T-cell (primary cell): ENCODE measurements at regions not wholly inside any gene's neighbourhood (a gene's known extent, or its start where the extent isn't known, plus 50 kb on each side); places are given as distances from the start of the nearest gene placed in this dataset.
"Not testable (repeated sequence)": the region's sequence is repeated elsewhere in the genome, so short reads cannot be mapped to it uniquely, and the experiment has no call there.

Experiments used
- ATAC-seq, 4 experiments: fragments of 200-7000 bp in 3 of 4; fragments of 150-1000 bp in 1 of 4; cut with Tn5 transposase; replicated peaks in 1 of 4; 1 replicate in 3 of 4; 2 replicates in 1 of 4; pipeline ENCODE4 v1.10.0; 2021; ENCODE audit warnings: moderate library complexity in 3 of 4, mild to moderate bottlenecking in 2 of 4, moderate number of reproducible peaks in 1 of 4
- CTCF ChIA-PET, 2 donors: fragments of 300-600 bp; sonication (Branson Sonifier 250); formaldehyde crosslinking; loops; one replicate each; lab custom pipeline; 2022; ENCODE audit warnings: antibody characterized with exemption in 2 of 2; lab: Charles Lee
- POLR2A ChIA-PET, 2 donors: fragments of 300-600 bp; sonication (Branson Sonifier 250); formaldehyde crosslinking; loops; one replicate each; lab custom pipeline; 2022; ENCODE audit warnings: antibody characterized with exemption in 2 of 2; lab: Charles Lee
- DNase-seq, 35 experiments: peaks; one replicate each; pipeline versions ENCODE4 v3.0.0 to v3.0.0-alpha.2; 2013 to 2023
- H3K27ac ChIP-seq: one replicate; pipeline ENCODE4 v1.5.1; 2013; ENCODE audit warnings: low read length
- H3K27me3 ChIP-seq, 2 experiments: replicated peaks in 1 of 2; 1 replicate in 1 of 2; 2 replicates in 1 of 2; pipeline versions ENCODE4 v1.6.1 to v1.7.0; 2013; ENCODE audit warnings: low read length in 1 of 2, mixed read lengths in 1 of 2; ENCODE audit not compliant: control insufficient read depth in 2 of 2, insufficient read depth in 2 of 2; ENCODE audit errors: extremely low read depth in 1 of 2
- H3K36me3 ChIP-seq, 2 donors: 1 replicate in 1 of 2; 2 replicates in 1 of 2; pipeline versions ENCODE4 v1.6.1 to v1.7.0; 2013; ENCODE audit warnings: low read length in 1 of 2; ENCODE audit not compliant: control insufficient read depth in 2 of 2, insufficient read depth in 1 of 2; ENCODE audit errors: extremely low read depth in 1 of 2
- H3K4me1 ChIP-seq, 2 experiments: 1 replicate in 1 of 2; 2 replicates in 1 of 2; pipeline versions ENCODE4 v1.6.1 to v1.7.0; 2013; ENCODE audit warnings: low read length in 2 of 2, mixed read lengths in 1 of 2; ENCODE audit not compliant: insufficient read depth in 2 of 2, control insufficient read depth in 1 of 2; ENCODE audit errors: extremely low read depth in 1 of 2
- H3K4me3 ChIP-seq, 2 donors: 1 replicate in 1 of 2; 2 replicates in 1 of 2; pipeline versions ENCODE4 v1.5.1 to v1.7.0; 2013; ENCODE audit warnings: mild to moderate bottlenecking in 2 of 2, low read length in 1 of 2, moderate library complexity in 1 of 2; ENCODE audit not compliant: control insufficient read depth in 1 of 2; ENCODE audit errors: extremely low read depth in 1 of 2
- H3K9me3 ChIP-seq: 2 replicates; pipeline ENCODE4 v1.7.0; 2013
- H3K27ac Mint-ChIP-seq, 2 donors: one replicate each; pipeline ENCODE4 v1.8.0; 2020 to 2021; ENCODE audit warnings: mild to moderate bottlenecking in 2 of 2, mixed read lengths in 2 of 2
- H3K27me3 Mint-ChIP-seq, 2 donors: one replicate each; pipeline ENCODE4 v1.8.0; 2021 to 2022; ENCODE audit warnings: mixed read lengths in 2 of 2
- H3K36me3 Mint-ChIP-seq: one replicate; pipeline ENCODE4 v1.8.0; 2021; ENCODE audit warnings: mixed read lengths
- H3K4me1 Mint-ChIP-seq, 3 donors: one replicate each; pipeline ENCODE4 v1.8.0; 2020 to 2022; ENCODE audit warnings: mixed read lengths in 3 of 3, mild to moderate bottlenecking in 1 of 3
- H3K4me3 Mint-ChIP-seq, 3 donors: one replicate each; pipeline ENCODE4 v1.8.0; 2020 to 2022; ENCODE audit warnings: mild to moderate bottlenecking in 3 of 3, mixed read lengths in 3 of 3, moderate library complexity in 3 of 3
- H3K9me3 Mint-ChIP-seq, 3 donors: one replicate each; pipeline ENCODE4 v1.8.0; 2020 to 2022; ENCODE audit warnings: mixed read lengths in 3 of 3
- WGBS: methylation state at CpG from one replicate; pipeline ENCODE4 v1.1.5; 2013; ENCODE audit warnings: missing lambda C conversion rate; ENCODE audit not compliant: insufficient coverage; 5-methylcytosine and 5-hydroxymethylcytosine counted together

DNA sequence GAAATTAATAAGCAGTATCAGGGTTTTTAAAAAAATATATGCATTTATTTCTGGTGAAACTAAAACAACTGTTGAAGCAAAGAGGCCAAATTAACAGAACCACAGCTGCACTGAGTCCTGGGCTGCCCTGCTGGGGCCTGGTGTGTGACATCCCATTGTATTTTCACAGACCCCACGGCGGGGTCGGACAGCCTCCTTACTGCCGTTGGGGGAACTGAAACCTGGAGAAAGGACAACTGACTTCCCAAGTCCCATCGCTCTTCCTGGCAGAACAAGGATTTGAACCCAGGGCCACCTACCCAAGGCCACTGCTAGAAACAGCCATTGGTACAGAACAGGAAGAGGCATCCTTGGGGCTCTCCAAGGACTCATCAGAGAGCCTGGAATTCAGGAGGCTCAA, 114.8 kb upstream of the SFSWAP start:
- no peaks in the 10 kb centered on the region for H3K36me3 ChIP-seq
- WGBS: 100% methylated on average over 4 of the region's 5 CpGs
- Mint-ChIP-seq H3K9me3 (no peaks in the 10 kb centered on the region), H3K4me3 (no peak overlapping the region), H3K4me1 (peaks cover 7 to 17% (median 9%) of the 10 kb centered on the region in 3 donors), H3K36me3 (no peaks in the 10 kb centered on the region), H3K27me3 (no peaks in the 10 kb centered on the region), H3K27ac (no peak overlapping the region)
- no peak for DNase-seq
- no peaks in the 10 kb centered on the region for H3K9me3 ChIP-seq
- H3K4me1 ChIP-seq: peaks cover 0 to 15% of the 10 kb centered on the region in 2 experiments
- ChIA-PET CTCF (no interaction called here), POLR2A (no interaction called here)
- no peaks in the 10 kb centered on the region for H3K27me3 ChIP-seq
- no peak overlapping the region for H3K27ac ChIP-seq
- no peak for ATAC-seq
- no peak overlapping the region for H3K4me3 ChIP-seq

DNA sequence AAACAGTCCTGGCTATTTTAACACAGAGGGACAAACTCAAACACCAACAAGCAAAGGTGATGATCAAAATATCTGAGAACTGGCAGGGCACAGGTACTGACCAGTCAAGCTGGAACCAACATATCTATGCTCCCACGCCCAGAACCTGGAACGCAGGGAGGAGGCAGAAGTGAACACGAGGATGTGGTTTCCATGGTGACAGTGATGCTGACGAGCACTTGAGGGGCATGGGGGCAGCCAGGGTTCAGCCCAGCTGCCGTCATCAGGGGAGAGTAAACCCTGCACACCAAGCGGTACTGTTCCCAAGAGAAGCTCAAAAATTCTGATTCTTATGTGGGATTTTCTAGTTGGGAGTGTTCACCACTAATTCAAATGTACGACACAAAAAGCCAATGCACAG, 113.6 kb upstream of the SFSWAP start:
- Mint-ChIP-seq H3K27me3 (no peaks in the 10 kb centered on the region), H3K4me3 (no peak overlapping the region), H3K27ac (no peak overlapping the region), H3K9me3 (no peaks in the 10 kb centered on the region), H3K4me1 (peaks cover 7 to 19% (median 9%) of the 10 kb centered on the region in 3 donors), H3K36me3 (no peaks in the 10 kb centered on the region)
- 75% methylated on average over 7 of the region's 7 CpGs for WGBS
- Histone ChIP-seq H3K27ac (no peak overlapping the region), H3K27me3 (no peaks in the 10 kb centered on the region), H3K4me3 (no peak overlapping the region), H3K36me3 (no peaks in the 10 kb centered on the region), H3K4me1 (peaks cover 0 to 15% of the 10 kb centered on the region in 2 experiments), H3K9me3 (no peaks in the 10 kb centered on the region)
- ChIA-PET CTCF (no interaction called here), POLR2A (no interaction called here)
- DNase-seq (no peak), ATAC-seq (no peak)

DNA sequence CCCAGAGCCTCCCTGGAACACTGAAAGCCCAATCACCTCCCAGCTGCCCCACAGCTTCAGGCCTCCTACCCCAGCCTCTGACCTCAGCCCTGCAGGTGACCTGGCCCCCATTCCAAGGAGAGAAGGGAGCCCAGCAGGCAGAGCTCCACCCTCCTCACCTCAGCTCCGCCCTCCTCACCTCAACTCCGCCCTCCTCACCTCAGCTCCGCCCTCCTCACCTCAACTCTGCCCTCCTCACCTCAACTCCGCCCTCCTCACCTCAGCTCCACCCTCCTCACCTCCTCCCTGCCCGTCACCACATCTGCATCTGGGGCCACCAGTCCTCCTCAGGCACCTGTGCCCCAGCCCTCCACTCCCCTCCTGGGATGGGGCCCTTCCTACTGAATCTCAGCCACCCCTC, 112.2 kb upstream of the SFSWAP start:
- H3K4me1 Mint-ChIP-seq: peaks cover 12 to 21% (median 13%) of the 10 kb centered on the region in 3 donors
- no peaks in the 10 kb centered on the region for H3K9me3 ChIP-seq
- CTCF ChIA-PET: no interaction called here
- H3K36me3 ChIP-seq: no peaks in the 10 kb centered on the region
- peak overlapping the region in 1 of 2 donors; percentile 49 for H3K27ac Mint-ChIP-seq
- WGBS: 56% methylated on average over 1 of the region's 5 CpGs
- H3K36me3 Mint-ChIP-seq: no peaks in the 10 kb centered on the region
- peaks cover 6 to 14% of the 10 kb centered on the region in 2 experiments for H3K4me1 ChIP-seq
- POLR2A ChIA-PET: interaction anchor here (0.6 kb wide), 2 partner anchors 9 to 1566 kb away, joined by 3 read pairs; no protein-coding TSS in a partner anchor
- peak in 2 of 4 experiments; percentile 20 to 35 for ATAC-seq
- no peak overlapping the region for H3K4me3 Mint-ChIP-seq
- no peaks in the 10 kb centered on the region for H3K9me3 Mint-ChIP-seq
- H3K27me3 ChIP-seq: no peaks in the 10 kb centered on the region
- DNase-seq: no peak
- H3K27ac ChIP-seq: no peak overlapping the region
- no peaks in the 10 kb centered on the region for H3K27me3 Mint-ChIP-seq
- H3K4me3 ChIP-seq: no peak overlapping the region

DNA sequence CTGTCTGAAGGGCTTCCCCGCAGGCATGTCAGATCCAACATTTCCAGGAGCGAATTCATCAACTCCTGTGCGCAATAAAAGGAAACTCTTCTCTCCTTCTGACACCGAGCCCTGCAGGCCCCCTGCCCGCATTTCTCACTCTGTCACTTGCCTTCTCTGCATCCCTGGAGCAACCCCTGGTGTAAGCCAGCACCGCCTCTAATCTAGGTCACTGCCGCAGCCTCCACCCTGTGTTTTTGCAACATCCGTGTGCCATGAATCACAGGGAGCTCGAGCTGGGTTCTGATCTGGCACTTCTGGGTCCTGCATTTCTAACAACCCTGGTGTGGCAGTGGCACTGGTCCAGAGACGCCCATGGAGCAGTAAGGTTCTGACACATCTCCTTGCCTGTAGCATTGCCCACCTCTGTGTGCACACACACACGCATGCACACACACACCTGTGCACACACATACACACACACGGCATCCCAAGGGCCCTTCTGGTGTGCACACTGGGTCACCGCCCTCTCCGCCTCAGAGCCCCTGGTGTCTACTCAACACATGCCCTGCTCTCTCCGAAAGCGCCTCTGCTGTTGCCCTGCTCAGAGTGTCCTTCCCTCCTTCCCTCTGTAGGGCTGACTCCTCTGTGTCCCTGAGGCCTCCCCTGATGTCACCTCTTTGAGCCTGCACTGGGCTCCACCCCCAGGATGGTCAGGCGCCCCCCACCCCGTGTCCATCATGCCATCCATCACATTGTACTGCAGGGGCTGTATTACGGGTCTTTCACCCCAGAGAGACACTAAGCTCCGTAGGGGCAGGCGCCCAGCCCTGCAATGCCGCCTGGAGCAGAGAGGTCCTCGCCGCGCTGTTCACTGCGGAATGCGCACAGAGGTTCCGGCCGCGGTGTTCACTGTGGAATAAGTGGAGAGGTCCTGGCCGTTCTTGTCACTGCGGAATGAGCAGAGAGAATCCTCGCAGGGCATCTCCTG, 111.4 kb upstream of the SFSWAP start:
- POLR2A ChIA-PET: interaction anchor here (0.6 kb wide), 2 partner anchors 10 to 1567 kb away, joined by 3 read pairs; no protein-coding TSS in a partner anchor
- peak overlapping the region in 1 of 2 donors; percentile 49 for H3K27ac Mint-ChIP-seq

DNA sequence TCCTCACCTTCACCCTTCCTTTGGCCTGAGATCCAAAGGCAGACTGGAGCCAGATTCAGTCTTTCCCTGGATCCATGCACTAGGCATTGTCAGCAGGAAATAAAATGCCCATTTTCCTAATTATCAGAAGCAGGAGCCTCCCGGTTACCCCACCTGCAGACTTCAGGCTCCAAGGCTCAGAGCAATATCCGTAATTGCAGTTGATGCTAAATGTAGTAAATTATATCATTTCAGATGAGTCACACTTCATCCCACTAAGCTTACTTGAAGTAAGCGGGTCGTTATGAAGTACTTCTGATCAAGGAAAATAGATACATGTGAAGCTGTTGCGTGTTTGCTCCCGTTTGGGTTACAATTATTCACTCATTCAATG, 110.7 kb upstream of the SFSWAP start:
- DNase-seq (no peak), ATAC-seq (no peak)
- Mint-ChIP-seq H3K4me3 (no peak overlapping the region), H3K27me3 (no peaks in the 10 kb centered on the region), H3K36me3 (no peaks in the 10 kb centered on the region), H3K27ac (no peak overlapping the region), H3K4me1 (peaks cover 26 to 35% (median 27%) of the 10 kb centered on the region in 3 donors), H3K9me3 (no peaks in the 10 kb centered on the region)
- Histone ChIP-seq H3K4me1 (peaks cover 16 to 29% of the 10 kb centered on the region in 2 experiments), H3K4me3 (no peak overlapping the region), H3K9me3 (no peaks in the 10 kb centered on the region), H3K27ac (no peak overlapping the region), H3K36me3 (no peaks in the 10 kb centered on the region), H3K27me3 (no peaks in the 10 kb centered on the region)
- no CpG with 5 or more reads among the region's 6 CpGs for WGBS
- ChIA-PET CTCF (interaction anchor here in 1 of 2 donors (0.6 kb wide), 1 partner anchor 25 kb away, joined by 3 read pairs; no protein-coding TSS in a partner anchor), POLR2A (no interaction called here)

More for the DNA sequence above, 111.4 kb upstream of the SFSWAP start:
- Mint-ChIP-seq H3K4me3 (no peak overlapping the region), H3K27me3 (no peaks in the 10 kb centered on the region), H3K4me1 (peaks cover 20 to 29% (median 20%) of the 10 kb centered on the region in 3 donors), H3K36me3 (no peaks in the 10 kb centered on the region), H3K9me3 (no peaks in the 10 kb centered on the region)
- peaks cover 12 to 22% of the 10 kb centered on the region in 2 experiments for H3K4me1 ChIP-seq
- H3K36me3 ChIP-seq: no peaks in the 10 kb centered on the region
- H3K4me3 ChIP-seq: no peak overlapping the region
- no peak for ATAC-seq
- H3K27me3 ChIP-seq: no peaks in the 10 kb centered on the region
- 91% methylated on average over 20 of the region's 33 CpGs for WGBS
- no peaks in the 10 kb centered on the region for H3K9me3 ChIP-seq
- no peak for DNase-seq
- H3K27ac ChIP-seq: no peak overlapping the region
- CTCF ChIA-PET: no interaction called here

DNA sequence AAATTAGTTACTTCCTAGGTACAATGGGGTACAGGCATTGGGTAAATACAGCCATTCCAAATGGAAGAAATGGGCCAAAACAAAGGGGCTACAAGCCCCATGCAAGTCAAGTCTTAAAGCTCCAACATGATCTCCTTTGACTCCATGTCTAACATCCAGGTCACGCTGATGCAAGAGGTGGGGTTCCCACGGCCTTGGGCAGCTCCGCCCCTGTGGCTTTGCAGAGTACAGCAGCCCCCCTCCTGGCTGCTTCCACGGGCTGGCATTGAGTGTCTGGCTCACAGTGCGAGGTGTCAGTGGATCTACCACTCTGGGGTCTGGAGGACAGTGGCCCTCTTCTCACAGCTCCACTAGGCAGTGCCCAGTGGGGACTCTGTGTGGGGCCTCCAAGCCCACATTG, 109.4 kb upstream of the SFSWAP start:
- H3K36me3 Mint-ChIP-seq, H3K27me3 Mint-ChIP-seq, H3K4me3 Mint-ChIP-seq, H3K9me3 ChIP-seq, H3K27ac Mint-ChIP-seq, H3K4me3 ChIP-seq, POLR2A ChIA-PET, H3K36me3 ChIP-seq, CTCF ChIA-PET, H3K27me3 ChIP-seq, DNase-seq, H3K27ac ChIP-seq, ATAC-seq, H3K9me3 Mint-ChIP-seq: not testable (repeated sequence)
- WGBS: 97% methylated on average over 3 of the region's 5 CpGs
- peaks cover 37 to 49% (median 41%) of the 10 kb centered on the region in 3 donors for H3K4me1 Mint-ChIP-seq
- H3K4me1 ChIP-seq: peaks cover 19 to 37% of the 10 kb centered on the region in 2 experiments
